Activated naive CD8-positive, alpha-beta T cell treated with anti-CD3 and anti-CD28 coated beads, Interleukin-2, amount 50 U/mL, for 16 hours (primary cell): ENCODE measurements at regions not wholly inside any gene's neighbourhood (a gene's known extent, or its start where the extent isn't known, plus 50 kb on each side); places are given as distances from the start of the nearest gene placed in this dataset.

Experiments used
- DNase-seq: peaks from one replicate; pipeline ENCODE4 v3.0.0-alpha.2; 2020; ENCODE audit warnings: low read depth, low spot score

DNA sequence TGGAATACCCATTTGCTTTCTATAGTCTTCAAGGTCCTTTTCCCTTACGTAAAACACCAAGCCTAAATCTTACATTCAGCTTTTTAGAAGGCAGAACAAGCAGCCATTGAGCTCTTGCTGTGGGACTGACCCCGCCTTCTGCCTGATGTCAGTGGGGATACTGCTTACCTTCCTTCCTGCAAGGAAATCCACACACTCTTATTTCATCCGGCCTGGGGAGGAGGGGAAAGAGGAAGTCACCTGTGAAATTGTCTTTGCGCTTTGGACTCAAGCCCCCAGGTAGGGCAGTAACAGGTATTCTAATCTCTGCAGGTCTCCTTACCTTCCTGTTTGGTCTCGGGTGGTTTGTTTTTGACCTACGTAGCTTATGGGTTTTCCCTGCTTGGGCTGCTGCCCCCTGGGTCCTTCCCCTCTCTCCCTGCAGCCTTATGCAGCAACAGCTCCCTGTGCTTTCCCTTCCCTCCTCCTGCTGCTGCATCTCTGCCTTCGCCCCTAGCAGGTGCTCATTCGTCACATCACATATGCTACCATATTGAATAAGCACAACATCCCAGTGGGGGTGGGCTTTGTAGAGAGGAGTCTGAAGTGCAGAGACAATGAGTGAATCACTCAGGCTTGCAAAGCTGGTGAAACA is 402.5 kb upstream of the TRIB2 start:
- no peak for DNase-seq

DNA sequence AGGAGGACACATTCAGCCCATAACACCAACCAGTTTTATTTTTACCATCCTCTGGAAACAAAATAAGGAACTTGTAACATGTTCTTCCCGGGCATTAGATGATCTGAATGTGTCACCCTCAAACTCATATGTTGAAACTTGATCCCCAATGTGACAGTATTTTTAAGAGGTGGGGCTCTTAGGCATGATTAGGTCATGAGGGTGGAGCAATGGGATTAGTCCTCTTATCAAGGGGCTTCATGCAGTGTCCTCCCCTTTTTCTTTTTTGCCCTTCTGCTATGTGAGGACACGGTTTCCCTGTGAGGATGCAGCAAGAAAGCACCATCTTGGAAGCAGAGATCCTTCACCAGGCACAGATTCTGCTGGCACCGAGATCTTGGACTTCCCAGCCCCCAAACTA is 401.5 kb upstream of the TRIB2 start:
- no peak for DNase-seq

DNA sequence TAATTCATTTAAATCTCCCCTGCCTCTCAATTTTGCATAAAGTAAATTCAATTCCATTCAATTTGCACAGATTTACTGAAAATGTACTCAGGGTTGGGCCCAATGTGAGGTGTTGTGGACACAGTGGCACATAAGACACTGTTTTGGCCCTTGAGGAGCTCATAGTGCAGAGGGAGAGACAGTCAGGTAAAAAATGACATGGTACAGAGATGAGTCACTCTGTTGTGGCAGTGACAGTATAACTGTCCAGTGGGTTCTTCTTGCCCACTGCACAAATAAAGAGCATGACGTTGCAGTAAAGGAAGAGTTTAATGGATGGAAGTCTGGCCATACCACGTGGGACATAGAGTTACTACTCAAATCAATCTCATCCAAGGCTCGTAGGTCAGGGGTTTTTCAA is 400.3 kb upstream of the TRIB2 start:
- no peak for DNase-seq

DNA sequence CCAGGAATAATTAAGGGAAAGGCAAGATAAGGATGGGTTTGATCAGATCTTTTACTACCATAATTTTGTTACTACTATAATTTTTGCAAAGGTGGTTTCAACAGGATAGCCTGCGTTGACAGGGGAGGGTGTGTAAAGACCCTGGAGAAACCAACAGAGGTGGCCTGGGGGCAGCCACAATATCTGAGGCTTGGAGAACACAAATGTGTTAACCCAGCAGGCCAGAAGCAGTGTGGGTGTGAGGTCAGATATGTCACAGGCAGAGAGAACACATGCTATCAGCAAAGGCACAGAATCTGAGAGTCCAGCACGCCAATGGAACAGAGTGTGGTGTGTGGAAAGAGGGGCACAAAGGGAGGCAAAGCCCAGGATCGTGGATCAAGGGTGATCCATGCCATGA is 399.4 kb upstream of the TRIB2 start:
- no peak for DNase-seq

DNA sequence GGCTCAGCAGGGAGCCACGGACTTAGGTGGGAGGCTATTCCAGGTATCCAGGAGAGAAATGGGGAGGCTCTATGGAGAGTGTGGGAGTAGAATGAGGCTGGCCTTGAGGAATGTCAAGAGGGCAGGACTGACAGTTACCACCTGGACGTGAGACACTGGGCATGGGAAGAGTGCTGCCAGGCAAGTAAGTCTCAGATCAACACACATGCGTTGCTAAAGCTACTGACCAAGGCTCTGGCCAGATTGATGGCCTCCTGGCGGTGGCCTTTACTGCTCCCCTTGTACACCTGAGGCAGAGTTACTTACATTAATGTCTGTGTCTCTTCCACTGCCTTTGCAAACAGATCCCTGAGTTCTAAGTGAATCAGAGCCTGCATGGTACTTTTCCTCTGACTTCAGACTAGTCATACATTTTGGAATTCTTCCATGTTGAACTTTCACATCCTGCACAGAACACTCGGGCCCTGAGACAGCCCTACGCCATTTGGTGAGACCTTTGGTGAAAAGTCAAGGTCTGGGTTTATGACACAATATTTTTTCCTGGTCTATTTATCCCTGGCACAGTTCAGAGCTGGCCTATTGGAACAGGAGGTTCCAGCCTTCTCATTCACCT is 398.8 kb upstream of the TRIB2 start:
- DNase-seq: no peak

DNA sequence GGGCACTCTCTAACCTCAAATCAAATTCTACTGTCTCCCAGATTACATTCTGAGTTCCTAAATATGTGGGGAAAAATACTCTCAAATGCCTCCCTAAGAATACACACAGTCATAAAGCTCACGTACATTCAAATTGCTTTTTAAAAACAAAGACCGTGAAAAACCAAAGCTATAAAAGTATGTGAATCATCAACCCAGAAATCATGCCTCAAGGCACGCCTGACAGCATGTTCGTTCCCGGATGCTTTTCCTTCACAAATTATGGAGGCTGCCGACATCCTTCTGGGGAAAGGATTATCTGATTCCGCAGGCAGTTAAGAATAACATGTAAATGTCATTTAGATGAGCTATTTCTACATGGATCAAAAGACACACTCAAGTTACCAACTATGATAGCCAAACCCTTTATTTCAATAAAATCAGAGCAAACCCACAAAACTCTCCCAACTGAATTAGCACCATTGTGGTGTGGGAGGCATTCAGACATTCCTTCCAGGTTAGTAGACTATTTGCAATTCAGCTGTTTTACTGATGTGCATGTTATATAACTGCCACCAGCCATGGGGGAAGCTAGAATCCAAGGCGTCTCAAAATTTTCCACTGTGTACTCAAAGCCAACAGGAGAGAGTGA is 398.2 kb upstream of the TRIB2 start:
- no peak for DNase-seq

DNA sequence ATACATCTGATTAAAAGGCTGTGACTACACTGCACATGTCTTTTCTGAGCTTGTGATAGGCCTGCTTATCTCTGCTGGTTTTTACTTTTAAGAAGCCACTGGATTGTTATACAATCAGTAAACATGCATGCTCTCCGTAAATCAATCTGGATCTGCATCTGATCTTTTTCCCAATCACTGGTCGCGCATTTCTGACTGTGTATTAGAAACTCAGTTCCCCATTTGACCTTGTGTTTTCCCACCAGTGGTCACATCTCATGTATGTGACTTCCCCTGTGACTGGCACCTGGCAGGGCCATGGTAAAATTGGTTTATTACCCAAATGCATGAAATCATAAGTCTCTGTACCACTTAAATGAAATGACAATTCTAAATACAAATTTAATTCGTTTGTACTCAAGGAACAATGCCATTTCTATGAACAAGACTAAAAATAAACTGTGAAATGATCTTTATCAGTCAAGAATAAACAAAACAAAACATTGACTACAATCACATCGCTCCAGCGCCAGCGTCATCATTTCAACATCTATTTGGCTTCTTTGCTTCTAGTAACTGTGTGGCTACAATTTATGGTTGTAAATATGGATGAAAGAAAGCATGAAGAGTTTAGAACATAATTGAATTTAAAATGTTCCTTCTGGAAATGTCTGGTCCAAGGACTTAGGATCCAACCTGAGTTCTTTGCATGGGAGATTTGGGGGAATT is 396.6 kb upstream of the TRIB2 start:
- DNase-seq: no peak

DNA sequence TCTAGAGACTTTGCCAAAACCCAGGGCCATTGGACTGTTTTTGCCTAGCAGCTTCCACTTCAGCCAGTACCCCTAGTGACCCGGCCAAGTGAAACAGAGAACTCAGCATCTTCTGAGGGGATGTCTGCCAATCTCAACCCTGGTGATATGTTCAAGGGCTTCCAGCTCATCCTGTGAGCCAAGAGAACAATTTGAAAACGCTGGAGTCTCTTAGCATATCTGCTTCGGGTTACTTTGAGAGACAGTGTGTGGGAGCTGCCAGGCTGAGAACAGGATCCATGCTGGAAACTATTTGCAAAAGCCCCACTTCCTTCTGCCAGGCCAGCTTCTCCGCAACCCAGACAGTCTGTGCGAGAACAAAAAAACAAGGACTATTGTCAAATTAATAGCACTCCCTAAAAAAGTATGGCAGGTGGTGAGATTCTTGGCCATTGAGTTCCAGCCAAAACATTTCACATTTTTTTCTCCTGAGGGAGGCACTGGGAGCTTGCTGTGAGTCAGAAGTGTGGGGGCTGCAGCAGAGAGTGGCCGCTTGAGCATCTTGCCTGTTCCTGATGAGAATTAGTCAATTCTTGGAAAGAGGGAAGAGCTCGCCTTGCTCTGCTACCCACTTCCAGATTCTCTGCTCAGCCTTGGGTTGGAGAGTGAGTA is 395.6 kb upstream of the TRIB2 start:
- DNase-seq: no peak

DNA sequence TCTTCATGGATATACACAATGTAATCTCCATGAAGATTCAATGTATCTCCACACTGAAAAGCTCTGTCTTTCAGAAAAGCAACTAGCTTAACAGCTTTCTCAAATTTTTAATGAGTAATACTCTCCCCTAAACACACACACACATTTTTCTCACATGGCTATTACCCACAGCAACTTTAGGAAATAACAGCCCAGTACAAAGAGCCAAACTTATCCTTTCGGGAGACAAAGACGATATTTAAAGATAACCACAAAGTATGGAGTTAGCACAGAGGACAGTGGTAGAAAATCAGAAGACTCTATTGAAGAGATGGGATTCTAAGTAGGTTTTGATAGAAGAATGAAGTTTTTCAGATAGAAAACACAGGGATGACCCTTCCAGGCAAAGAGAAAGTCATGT is 394.9 kb upstream of the TRIB2 start:
- DNase-seq: no peak

DNA sequence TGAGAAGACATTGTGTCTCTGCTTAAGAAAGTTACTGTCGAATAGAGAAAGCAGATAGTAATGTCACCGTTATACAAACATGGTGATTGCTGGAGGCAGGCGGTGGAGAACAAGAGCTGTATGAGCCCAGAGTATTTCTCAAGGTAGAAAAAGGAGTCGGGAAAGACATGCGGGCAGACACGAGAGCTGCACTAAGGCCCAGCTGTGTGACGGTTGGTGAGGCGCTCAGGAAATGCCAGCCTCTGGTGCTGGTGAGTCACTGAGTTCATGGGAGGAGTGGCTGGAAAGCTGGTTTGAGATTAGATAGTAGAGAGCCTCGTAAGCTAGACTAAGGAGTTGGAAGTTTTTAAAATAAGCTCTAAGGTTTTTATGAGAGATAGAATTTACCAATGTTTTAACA is 390.9 kb upstream of the TRIB2 start:
- no peak for DNase-seq

DNA sequence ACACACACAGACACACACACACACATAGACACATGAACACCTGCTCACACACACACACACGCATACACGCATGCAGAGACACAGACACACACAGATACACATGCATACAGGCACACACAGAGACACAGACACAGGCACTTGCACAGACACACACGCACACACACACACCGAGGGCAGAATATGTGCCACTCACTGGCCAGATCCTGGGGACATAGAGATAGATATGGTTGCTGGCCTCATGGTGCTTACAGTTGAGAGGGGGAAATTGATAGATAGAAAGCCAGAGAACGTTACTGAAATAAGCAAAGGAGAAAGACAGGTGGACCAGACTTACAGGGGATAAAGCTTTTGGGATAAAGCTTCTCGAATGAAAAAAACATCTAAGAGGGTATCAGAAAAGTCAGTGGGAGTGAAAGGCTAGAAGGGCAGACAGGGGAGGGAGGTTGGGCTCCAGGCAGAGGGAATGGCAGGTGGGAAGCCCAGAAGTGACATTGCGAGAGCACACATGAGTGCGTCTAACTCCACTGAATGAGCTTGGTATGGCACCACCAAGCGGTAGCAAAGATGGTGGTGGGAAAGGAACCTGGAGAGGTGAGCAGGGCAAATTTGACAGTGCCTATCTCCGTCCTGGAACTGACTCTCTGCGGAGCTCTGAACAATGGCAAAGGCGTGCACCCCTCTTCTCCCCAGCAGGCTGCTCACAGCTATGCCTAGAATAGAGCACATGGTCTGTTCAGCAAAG is 390.1 kb upstream of the TRIB2 start:
- DNase-seq: no peak

DNA sequence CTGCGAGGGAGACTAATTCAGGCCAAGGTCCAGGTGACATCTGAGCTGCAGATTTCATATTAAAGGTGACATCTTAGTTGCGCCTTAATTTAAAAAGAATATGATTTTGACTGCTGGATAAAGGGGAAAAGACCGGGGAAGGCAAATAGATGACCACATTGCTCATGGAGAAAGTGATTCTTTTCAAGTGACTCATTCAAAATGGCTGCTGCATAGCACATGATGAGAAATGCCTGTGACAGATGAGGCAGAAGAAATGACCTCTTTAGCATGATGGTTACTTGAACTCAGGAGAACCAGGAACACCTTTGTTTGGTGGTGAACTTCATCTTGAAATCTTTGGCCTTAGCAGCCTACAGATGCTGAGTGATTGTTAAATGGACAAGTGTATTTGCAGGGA is 385.8 kb upstream of the TRIB2 start:
- no peak for DNase-seq

DNA sequence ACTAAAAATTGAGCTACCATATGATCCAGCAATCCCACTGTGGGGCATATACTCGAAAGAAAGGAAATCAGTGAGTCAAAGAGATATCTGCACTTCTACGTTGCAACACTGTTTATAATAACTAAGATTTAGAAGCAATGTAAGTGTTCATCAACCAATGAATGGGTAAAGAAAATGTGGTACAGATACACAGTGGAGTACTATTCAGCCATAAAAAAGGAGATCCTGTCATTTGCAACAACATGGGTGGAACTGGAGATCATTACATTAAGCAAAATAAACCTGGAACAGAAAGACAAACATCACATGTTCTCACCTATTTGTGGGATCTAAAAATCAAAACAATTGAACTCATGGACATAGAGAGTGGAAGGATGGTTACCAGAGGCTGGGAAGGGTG is 385.0 kb upstream of the TRIB2 start:
- DNase-seq: no peak

DNA sequence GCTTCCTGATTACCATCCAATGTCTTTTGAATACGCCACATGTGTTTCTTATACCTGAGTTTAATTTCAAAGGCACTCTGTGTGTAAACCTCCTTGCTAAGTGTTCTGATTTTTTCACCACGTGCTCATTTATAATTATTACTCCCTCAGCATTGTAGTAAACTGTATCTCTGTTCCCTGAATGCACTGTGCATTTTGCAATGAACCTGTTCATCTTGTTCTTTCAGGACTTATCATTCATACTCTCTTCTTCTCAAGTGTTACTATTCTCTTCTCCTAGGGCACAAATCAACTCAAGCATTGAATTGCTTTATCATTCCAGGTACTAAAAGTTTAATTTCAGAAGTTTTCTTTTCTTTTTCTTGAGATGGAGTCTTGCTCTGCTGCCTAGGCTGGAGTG is 383.4 kb upstream of the TRIB2 start:
- no peak for DNase-seq

DNA sequence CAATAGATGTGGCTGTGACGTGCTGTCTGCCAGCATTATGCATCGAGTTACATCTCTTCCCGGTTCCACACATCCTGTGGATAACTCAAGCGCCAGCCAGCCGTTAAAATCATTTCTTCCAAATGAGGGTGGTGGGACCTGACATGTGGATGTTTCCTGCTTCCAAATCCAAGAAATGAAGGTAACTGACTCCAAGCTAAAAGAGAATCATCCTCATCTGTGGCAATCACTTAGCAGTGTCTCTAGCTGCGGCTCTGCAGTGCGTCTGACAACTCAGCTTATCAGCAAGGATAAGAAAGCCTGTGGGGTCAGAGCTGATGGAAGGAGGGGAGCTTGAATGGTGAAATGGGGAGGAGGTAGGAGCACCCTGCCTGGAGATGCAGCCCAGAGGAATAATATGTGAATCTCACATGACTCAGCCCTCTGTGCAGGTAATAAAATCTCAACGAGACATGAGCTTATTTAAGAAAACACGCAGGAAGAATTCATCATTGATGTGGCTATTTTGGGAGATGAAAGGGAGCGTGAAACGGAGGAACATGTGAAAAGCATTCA is 382.2 kb upstream of the TRIB2 start:
- no peak for DNase-seq

DNA sequence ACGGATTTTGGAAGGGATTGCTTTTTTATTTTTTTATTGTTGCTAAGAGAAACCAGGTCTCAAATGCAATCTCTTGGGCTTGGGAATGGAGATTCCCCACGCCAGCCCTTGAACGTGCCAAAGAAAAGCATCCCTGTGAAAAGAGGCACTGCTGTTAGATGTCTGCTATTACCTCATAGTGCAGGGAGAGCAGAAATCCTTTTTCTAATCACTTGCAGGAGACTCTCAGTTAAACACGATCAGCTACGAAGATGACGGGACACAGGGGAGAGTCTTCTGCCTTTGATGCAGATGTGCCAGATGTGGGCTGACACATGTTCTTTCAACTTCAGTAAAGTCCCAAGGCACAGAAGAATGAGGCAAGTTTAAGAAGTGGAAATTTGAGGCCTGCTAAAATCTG is 381.6 kb upstream of the TRIB2 start:
- no peak for DNase-seq

DNA sequence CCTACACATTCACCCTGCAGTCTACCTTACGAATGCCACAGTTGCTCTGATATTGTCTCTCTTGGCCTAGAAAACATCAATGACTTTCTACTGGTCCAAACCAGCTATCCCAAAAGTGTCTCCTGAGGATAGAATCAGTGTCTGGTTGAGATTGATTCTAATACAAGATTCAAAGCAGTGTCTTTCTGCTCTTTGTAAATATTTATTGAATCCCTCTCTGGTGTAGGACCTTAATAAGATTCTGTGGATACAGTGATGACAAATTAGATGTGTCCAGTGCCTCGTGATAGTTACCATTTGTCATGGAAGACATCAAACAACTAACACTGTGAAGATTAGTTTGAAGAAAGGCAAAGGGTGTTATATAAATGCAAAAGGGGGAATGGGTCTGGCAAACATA is 380.7 kb upstream of the TRIB2 start:
- DNase-seq: no peak

DNA sequence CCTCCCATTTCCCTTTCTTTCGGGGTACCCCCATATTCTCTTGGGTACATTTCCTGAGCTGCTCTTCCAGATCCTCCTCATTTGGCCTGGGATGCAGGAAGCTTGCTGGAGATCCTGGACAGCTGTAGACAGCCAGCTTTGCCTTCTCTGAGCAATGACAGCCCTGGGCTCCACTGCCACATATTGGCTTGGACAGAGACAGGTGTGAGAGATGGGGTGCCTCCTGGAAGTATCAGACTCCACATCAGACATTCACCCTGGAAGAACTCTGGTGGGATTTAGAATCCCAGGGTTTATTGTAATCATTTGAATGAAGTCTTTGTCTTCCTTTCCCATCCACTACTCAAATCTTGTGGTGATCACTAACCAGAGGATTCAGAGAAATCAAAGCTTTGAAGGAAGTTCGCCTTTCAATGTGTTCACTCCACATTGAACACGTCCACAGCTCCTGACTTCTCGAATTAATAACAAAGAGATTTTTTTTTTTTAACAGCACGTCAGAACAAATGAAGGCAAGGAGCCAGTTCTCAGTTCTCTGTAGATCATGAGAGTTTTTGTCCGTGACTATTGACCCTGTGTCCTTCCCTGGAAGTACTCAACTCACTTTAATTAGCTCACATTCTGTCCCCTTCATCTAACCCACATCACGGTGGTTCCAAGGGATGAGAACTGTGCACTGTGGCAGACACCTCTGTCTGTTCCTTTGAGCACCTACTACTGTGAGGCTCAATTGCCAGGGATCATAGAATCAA is 377.6 kb upstream of the TRIB2 start:
- no peak for DNase-seq

DNA sequence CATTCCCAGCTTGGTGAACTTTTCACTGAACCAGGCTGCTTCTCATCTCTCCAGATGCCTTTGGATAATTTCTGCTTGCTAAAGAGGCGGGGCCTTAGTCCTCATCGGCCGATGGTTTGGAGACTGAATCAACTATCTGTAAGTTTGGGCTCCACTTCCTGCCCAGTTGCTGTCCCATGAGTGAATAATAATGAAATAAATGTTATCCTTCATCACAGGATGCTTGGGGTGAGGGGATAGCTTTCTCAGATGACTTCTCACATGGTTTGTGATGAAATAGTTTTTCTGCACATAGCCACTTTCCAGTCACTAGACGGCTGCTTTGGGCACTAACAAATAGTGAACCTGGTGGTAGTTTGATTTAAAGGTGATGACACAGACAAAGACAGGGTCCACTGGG is 376.6 kb upstream of the TRIB2 start:
- DNase-seq: no peak

DNA sequence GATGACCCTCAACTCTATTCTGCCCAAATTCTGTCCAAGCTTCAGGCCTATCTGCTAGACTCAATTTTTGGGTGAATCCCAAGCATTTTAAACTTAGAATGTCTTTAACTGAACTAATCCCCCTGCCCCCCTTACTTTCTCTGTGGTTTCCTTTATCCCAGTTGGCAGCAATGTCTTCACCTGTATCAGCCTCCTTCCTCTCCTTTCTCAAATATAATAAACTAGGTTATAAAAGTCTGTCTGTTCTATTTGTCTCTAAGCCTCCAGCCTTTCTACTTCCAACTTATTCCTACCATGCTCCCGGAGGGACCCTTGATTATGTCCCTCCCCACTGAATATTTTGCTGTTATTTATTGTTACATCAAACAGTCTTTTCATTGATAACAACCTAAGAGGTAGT is 375.5 kb upstream of the TRIB2 start:
- DNase-seq: no peak

DNA sequence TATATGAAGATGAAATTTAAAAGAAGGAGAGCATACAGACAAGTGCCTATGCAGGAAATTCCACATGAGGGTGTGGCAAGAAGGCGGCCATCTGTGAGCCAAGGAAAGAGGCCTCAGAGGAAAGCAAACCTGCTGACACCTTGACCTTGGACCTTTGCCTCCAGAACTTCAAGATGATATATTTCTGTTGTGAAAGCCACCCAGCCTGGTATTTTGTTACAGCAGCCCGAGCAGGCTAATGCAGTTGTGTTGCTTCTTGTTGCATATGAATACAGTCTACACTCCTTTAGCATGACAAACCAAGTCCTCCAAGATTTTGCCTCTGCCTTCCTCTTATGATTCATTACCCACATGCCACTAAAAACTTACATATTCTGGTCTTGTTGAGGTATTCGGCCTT is 374.8 kb upstream of the TRIB2 start:
- no peak for DNase-seq
